ENCODE measurements at regions not wholly inside any gene's neighbourhood (a gene's known extent, or its start where the extent isn't known, plus 50 kb on each side); places are given as distances from the start of the nearest gene placed in this dataset.

GRCh38 chr6:24987446-24988115, 51.8 kb upstream of the RIPOR2 start:
- in situ Hi-C loops (cut with HindIII; ENCODE audit: low sequenced_read_pairs) = no loop called here

- in situ Hi-C loops (cut with HindIII; ENCODE audit: low sequenced_read_pairs) = no loop called here
Measured at GRCh38 chr6:24988562-24988961, 52.8 kb upstream of the RIPOR2 start.

GRCh38 chr6:24990236-24990845, 54.6 kb upstream of the RIPOR2 start:
- in situ Hi-C loops (cut with HindIII; ENCODE audit: low sequenced_read_pairs) = loop anchor here (5.0 kb wide), 1 partner anchor 47 kb away; no protein-coding TSS in a partner anchor

- in situ Hi-C loops (cut with HindIII; ENCODE audit: low sequenced_read_pairs) = loop anchor here (5.0 kb wide), 1 partner anchor 46 kb away; no protein-coding TSS in a partner anchor
Measured at GRCh38 chr6:24990944-24991809, 55.4 kb upstream of the RIPOR2 start.

- in situ Hi-C loops (cut with HindIII; ENCODE audit: low sequenced_read_pairs) = loop anchor here (5.0 kb wide), 1 partner anchor 45 kb away; no protein-coding TSS in a partner anchor
Measured at GRCh38 chr6:24991810-24992467, 56.2 kb upstream of the RIPOR2 start.

- in situ Hi-C loops (cut with HindIII; ENCODE audit: low sequenced_read_pairs) = loop anchor here (5.0 kb wide), 1 partner anchor 42 kb away; no protein-coding TSS in a partner anchor
Measured at GRCh38 chr6:24994812-24995211, 59.1 kb upstream of the RIPOR2 start.

- in situ Hi-C loops (cut with HindIII; ENCODE audit: low sequenced_read_pairs) = no loop called here
Measured at GRCh38 chr6:24995270-24995669, 59.5 kb upstream of the RIPOR2 start.

GRCh38 chr6:24996269-24996836, 60.6 kb upstream of the RIPOR2 start:
- in situ Hi-C loops (cut with HindIII; ENCODE audit: low sequenced_read_pairs) = no loop called here

GRCh38 chr6:24997231-24997630, 61.5 kb upstream of the RIPOR2 start:
- in situ Hi-C loops (cut with HindIII; ENCODE audit: low sequenced_read_pairs) = no loop called here

GRCh38 chr6:24997905-24998304, 62.1 kb upstream of the RIPOR2 start:
- in situ Hi-C loops (cut with HindIII; ENCODE audit: low sequenced_read_pairs) = no loop called here

- in situ Hi-C loops (cut with HindIII; ENCODE audit: low sequenced_read_pairs) = no loop called here
Measured at GRCh38 chr6:25002326-25003091, 66.7 kb upstream of the RIPOR2 start.

GRCh38 chr6:25004357-25004756, 68.6 kb upstream of the RIPOR2 start:
- in situ Hi-C loops (cut with HindIII; ENCODE audit: low sequenced_read_pairs) = no loop called here

- in situ Hi-C loops (cut with HindIII; ENCODE audit: low sequenced_read_pairs) = no loop called here
Measured at GRCh38 chr6:25005010-25005409, 69.2 kb upstream of the RIPOR2 start.

GRCh38 chr6:25006075-25006474, 70.3 kb upstream of the RIPOR2 start:
- in situ Hi-C loops (cut with HindIII; ENCODE audit: low sequenced_read_pairs) = no loop called here

- in situ Hi-C loops (cut with HindIII; ENCODE audit: low sequenced_read_pairs) = no loop called here
Measured at GRCh38 chr6:25006565-25007001, 70.8 kb upstream of the RIPOR2 start.

GRCh38 chr6:25007269-25007699, 71.5 kb upstream of the RIPOR2 start:
- in situ Hi-C loops (cut with HindIII; ENCODE audit: low sequenced_read_pairs) = no loop called here

- in situ Hi-C loops (cut with HindIII; ENCODE audit: low sequenced_read_pairs) = no loop called here
Measured at GRCh38 chr6:25008707-25009392, 73.1 kb upstream of the RIPOR2 start.

GRCh38 chr6:25009393-25009710, 73.6 kb upstream of the RIPOR2 start:
- in situ Hi-C loops (cut with HindIII; ENCODE audit: low sequenced_read_pairs) = no loop called here

- in situ Hi-C loops (cut with HindIII; ENCODE audit: low sequenced_read_pairs) = no loop called here
Measured at GRCh38 chr6:25010176-25010575, 74.4 kb upstream of the RIPOR2 start.
